ENCODE measurements at regions not wholly inside any gene's neighbourhood (a gene's known extent, or its start where the extent isn't known, plus 50 kb on each side); places are given as distances from the start of the nearest gene placed in this dataset.

DNA sequence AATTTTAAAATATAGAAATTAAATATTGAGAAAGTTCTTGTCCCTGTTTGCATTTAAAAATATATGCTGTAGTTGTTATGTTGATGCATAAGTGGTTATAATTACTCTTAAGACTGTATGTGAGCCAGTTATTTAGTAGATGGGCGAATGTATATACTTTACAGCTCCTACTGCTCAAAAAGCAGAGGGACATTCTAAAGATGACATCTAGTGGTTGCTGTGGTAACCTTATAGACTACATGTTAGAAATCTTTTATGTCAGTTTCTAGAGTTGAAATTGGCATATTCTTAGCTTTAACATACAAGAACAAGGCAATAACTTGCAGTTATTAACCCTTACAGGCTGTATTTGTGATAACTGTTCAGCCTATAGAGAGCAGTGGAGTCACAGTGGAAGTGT lies 160.5 kb downstream of the OLFM4 start:
- TF ChIP-seq, protein P1, sequence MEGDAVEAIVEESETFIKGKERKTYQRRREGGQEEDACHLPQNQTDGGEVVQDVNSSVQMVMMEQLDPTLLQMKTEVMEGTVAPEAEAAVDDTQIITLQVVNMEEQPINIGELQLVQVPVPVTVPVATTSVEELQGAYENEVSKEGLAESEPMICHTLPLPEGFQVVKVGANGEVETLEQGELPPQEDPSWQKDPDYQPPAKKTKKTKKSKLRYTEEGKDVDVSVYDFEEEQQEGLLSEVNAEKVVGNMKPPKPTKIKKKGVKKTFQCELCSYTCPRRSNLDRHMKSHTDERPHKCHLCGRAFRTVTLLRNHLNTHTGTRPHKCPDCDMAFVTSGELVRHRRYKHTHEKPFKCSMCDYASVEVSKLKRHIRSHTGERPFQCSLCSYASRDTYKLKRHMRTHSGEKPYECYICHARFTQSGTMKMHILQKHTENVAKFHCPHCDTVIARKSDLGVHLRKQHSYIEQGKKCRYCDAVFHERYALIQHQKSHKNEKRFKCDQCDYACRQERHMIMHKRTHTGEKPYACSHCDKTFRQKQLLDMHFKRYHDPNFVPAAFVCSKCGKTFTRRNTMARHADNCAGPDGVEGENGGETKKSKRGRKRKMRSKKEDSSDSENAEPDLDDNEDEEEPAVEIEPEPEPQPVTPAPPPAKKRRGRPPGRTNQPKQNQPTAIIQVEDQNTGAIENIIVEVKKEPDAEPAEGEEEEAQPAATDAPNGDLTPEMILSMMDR (IDR thresholded peaks at IDR 0.05; ENCODE audit: low read depth, low read length, poor library complexity, severe bottlenecking) = no peak
- TF ChIP-seq EZH2phosphoT487 (IDR thresholded peaks at IDR 0.05; ENCODE audit: borderline replicate concordance, low read length) = no peak
